ENCODE measurements at regions not wholly inside any gene's neighbourhood (a gene's known extent, or its start where the extent isn't known, plus 50 kb on each side); places are given as distances from the start of the nearest gene placed in this dataset.

DNA sequence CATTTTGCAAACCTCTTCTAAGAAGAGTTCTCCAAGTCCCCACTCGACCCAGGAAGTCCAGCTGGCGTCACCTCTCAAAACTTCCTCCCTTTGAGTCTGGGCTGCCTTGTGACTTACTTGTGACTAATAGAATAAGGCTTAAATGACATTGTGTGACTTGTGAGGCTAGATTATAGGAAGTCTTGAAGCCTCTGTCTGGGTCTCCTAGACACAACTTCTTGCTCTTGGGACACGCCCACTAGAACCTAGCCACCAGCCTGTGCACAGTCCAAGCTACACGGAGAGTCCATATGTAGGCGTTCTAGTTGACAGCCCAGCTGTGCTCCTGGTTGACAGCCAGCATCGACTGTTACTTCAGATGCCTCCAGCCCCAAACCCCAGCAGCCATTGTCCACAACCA, 66.7 kb upstream of the TANC2 start:
- no peak for TF ChIP-seq SUZ12 (IDR thresholded peaks at IDR 0.05)
- no peak for TF ChIP-seq SP1 (IDR thresholded peaks at IDR 0.05)
- no peak for TF ChIP-seq TARDBP (IDR thresholded peaks at IDR 0.05)
